Osteocyte (in vitro differentiated cells): ENCODE measurements at regions not wholly inside any gene's neighbourhood (a gene's known extent, or its start where the extent isn't known, plus 50 kb on each side); places are given as distances from the start of the nearest gene placed in this dataset.

ENCODE experiments used
- DNase-seq: peaks from one replicate; pipeline ENCODE4 v3.0.0; 2021; ENCODE audit warnings: mixed read lengths; ENCODE audit not compliant: unreplicated experiment; ENCODE audit errors: extremely low spot score
- H3K27ac Mint-ChIP-seq: one replicate; pipeline ENCODE4 v1.8.0; 2021; ENCODE audit warnings: mild to moderate bottlenecking, mixed read lengths; ENCODE audit not compliant: unreplicated experiment
- H3K27me3 Mint-ChIP-seq: one replicate; pipeline ENCODE4 v1.8.0; 2021; ENCODE audit warnings: mixed read lengths; ENCODE audit not compliant: unreplicated experiment
- H3K36me3 Mint-ChIP-seq: one replicate; pipeline ENCODE4 v1.8.0; 2021; ENCODE audit warnings: mixed read lengths; ENCODE audit not compliant: unreplicated experiment
- H3K4me1 Mint-ChIP-seq: one replicate; pipeline ENCODE4 v1.8.0; 2021; ENCODE audit warnings: mixed read lengths; ENCODE audit not compliant: unreplicated experiment
- H3K4me3 Mint-ChIP-seq: one replicate; pipeline ENCODE4 v1.8.0; 2021; ENCODE audit warnings: mild to moderate bottlenecking, moderate library complexity, mixed read lengths; ENCODE audit not compliant: unreplicated experiment
- H3K9me3 Mint-ChIP-seq: one replicate; pipeline ENCODE4 v1.8.0; 2021; ENCODE audit warnings: mixed read lengths; ENCODE audit not compliant: unreplicated experiment
- TF ChIP-seq, protein P1 (sequence below): fragments of 200-600 bp; sonication (generic); IDR thresholded peaks from 2 replicates; pipeline ENCODE4 v1.5.0; 2021; ENCODE audit warnings: antibody characterized with exemption, mild to moderate bottlenecking, moderate library complexity

DNA sequence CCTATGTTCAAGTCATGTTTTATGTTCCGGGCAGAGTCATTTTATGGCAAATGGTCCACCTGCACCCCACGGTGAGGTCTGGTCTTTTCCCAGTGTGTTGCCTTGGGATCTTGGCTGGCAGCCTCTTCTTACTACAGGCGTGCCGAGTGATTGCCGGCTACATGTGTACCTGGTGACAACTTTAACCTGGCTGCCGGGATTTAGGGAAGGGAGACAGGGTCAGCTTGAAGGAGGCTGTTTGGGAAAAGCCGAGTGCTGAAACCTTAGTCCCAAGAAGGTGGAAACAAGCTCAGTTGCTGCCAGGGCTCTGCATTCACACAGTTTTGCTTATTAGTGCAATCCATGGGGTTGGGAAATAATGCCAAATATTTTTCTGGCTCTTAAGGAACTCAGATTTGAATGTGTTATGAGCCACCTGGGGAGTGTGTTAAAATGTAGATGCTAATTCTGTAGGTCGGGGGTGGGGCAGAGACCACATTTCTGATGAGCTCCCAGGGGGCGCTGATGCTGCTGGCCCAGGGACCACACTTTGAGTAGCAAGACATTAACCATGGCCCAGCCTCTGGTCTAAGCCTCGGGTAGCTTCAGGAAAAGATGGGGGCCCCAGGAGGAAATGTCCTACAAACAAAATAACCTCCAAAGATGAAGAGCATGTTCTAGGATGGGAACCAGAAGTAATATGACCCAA, 179.6 kb downstream of the TBX5 start:
- TF ChIP-seq, protein P1, sequence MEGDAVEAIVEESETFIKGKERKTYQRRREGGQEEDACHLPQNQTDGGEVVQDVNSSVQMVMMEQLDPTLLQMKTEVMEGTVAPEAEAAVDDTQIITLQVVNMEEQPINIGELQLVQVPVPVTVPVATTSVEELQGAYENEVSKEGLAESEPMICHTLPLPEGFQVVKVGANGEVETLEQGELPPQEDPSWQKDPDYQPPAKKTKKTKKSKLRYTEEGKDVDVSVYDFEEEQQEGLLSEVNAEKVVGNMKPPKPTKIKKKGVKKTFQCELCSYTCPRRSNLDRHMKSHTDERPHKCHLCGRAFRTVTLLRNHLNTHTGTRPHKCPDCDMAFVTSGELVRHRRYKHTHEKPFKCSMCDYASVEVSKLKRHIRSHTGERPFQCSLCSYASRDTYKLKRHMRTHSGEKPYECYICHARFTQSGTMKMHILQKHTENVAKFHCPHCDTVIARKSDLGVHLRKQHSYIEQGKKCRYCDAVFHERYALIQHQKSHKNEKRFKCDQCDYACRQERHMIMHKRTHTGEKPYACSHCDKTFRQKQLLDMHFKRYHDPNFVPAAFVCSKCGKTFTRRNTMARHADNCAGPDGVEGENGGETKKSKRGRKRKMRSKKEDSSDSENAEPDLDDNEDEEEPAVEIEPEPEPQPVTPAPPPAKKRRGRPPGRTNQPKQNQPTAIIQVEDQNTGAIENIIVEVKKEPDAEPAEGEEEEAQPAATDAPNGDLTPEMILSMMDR: no peak
- H3K27ac Mint-ChIP-seq: no peak overlapping the region
- H3K27me3 Mint-ChIP-seq: no peaks in the 10 kb centered on the region
- no peaks in the 10 kb centered on the region for H3K36me3 Mint-ChIP-seq
- no peak for DNase-seq
- peaks cover 29% of the 10 kb centered on the region for H3K9me3 Mint-ChIP-seq
- H3K4me3 Mint-ChIP-seq: no peak overlapping the region
- no peaks in the 10 kb centered on the region for H3K4me1 Mint-ChIP-seq

DNA sequence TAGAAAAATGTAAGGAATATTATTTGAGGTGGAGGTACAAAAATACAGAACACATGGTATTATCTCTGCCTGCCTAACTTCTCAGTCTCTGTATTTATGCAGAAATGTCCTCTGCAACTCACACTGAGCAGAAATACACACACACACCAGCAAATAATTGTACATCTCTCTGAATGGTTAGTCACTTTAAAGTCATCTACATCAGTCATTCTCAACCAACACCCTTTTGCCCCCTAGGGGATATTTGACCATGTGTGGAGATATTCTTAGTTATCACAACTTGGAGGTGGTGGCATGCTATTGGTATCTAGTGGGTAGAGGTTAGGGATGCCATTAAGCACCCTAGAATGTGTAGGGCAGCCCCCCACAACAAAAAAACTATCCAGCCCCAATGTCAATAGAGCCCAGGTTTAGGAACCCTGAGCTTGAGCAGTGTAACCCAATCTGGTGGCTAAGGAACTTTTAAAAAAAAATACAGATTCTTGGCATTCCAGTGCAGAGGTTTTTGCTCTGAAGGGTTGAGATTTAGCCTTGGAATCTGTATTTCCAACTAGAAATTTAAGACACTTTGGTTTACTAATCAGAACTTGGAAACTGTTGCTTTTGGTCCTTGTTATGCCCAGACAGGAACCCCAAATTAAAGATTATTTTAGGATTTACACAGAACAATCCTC, 183.8 kb downstream of the TBX5 start:
- Mint-ChIP-seq H3K27ac (no peak overlapping the region), H3K27me3 (no peaks in the 10 kb centered on the region), H3K4me3 (no peak overlapping the region), H3K36me3 (no peaks in the 10 kb centered on the region), H3K4me1 (no peaks in the 10 kb centered on the region), H3K9me3 (peaks cover 15% of the 10 kb centered on the region)
- DNase-seq: no peak
- TF ChIP-seq, protein P1: no peak

- Mint-ChIP-seq H3K36me3 (no peaks in the 10 kb centered on the region), H3K27ac (no peak overlapping the region), H3K4me1 (no peaks in the 10 kb centered on the region), H3K4me3 (no peak overlapping the region), H3K9me3 (peaks cover 15% of the 10 kb centered on the region), H3K27me3 (no peaks in the 10 kb centered on the region)
- TF ChIP-seq, protein P1: no peak
- DNase-seq: no peak
Observed at GRCh38 chr12:114221136-114221833, 184.7 kb downstream of the TBX5 start.

DNA sequence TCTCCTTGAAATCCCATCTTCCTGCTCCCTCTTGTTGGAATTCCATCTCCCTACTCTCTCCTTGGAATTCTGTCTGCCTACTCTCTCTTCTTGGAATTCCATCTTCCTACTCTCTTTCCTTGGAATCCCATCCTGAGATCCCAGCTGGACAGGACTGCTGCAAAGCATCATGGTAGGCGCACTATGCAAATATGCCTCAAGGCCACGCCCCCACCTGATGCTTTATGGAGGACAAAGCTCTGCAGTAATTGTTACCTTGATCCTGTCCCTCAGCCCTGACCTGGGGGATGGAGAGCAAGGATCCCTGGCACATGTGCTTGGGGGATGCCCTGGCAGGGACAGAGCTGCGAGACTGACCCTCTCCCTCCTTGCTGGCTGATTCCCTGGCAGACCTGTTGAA, 185.6 kb downstream of the TBX5 start:
- peaks cover 15% of the 10 kb centered on the region for H3K9me3 Mint-ChIP-seq
- no peaks in the 10 kb centered on the region for H3K27me3 Mint-ChIP-seq
- no peaks in the 10 kb centered on the region for H3K36me3 Mint-ChIP-seq
- no peaks in the 10 kb centered on the region for H3K4me1 Mint-ChIP-seq
- H3K4me3 Mint-ChIP-seq: no peak overlapping the region
- TF ChIP-seq, protein P1: no peak
- no peak for DNase-seq
- H3K27ac Mint-ChIP-seq: no peak overlapping the region

DNA sequence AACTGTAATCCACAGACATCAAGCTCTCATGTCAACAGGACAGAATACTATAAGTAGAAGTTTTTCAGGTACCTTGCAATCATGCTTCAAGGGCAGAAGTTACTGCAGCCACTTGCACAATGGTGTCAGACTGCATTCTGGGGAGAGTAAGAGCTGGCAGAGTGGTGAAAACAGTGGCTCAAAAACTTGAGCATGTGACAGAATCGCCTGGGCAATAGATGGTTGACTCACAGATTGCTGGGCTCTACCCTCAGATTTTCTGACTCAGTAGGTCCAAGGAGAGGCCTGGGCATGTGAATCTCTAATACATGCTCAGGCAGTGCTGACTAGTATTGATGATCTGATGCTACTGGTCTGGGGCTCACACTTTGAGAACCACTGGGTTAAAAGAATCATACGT, 187.8 kb downstream of the TBX5 start:
- H3K27ac Mint-ChIP-seq: no peak overlapping the region
- no peak overlapping the region for H3K4me3 Mint-ChIP-seq
- TF ChIP-seq, protein P1: no peak
- H3K36me3 Mint-ChIP-seq: no peaks in the 10 kb centered on the region
- H3K9me3 Mint-ChIP-seq: peaks cover 8% of the 10 kb centered on the region
- H3K4me1 Mint-ChIP-seq: no peaks in the 10 kb centered on the region
- no peak for DNase-seq
- H3K27me3 Mint-ChIP-seq: no peaks in the 10 kb centered on the region
